A673 (cell line): ENCODE measurements at regions not wholly inside any gene's neighbourhood (a gene's known extent, or its start where the extent isn't known, plus 50 kb on each side); places are given as distances from the start of the nearest gene placed in this dataset.

Experiments used
- BruUV-seq: library from RNA; stranded (reverse); fragments of 400-500 nt; replicated peaks from 2 replicates; lab custom pipeline; 2021; lab: Mats Ljungman, UMichigan
- CTCF ChIA-PET: fragments of 300-600 bp; sonication (Branson Sonifier 250); formaldehyde crosslinking; loops from one replicate; lab custom pipeline; 2022; ENCODE audit warnings: antibody characterized with exemption; lab: Charles Lee
- POLR2A ChIA-PET: fragments of 300-600 bp; sonication (Branson Sonifier 250); formaldehyde crosslinking; loops from one replicate; lab custom pipeline; 2022; ENCODE audit warnings: antibody characterized with exemption; ENCODE audit not compliant: low non-redundant PET; lab: Charles Lee
- DNase-seq: peaks from one replicate; pipeline ENCODE4 v3.0.0-alpha.2; 2015; ENCODE audit warnings: low spot score
- H3K27ac ChIP-seq: fragments of 200-600 bp; sonication (generic); 2 replicates; pipeline ENCODE4 v1.5.1; 2016; ENCODE audit warnings: mixed run types, low read depth, mild to moderate bottlenecking, mixed read lengths, antibody characterized with exemption, low read length; ENCODE audit not compliant: poor library complexity, severe bottlenecking
- H3K27me3 ChIP-seq: fragments of 200-600 bp; sonication (generic); replicated peaks from 2 replicates; pipeline ENCODE4 v1.6.1; 2017; ENCODE audit warnings: mixed run types, low read depth, mild to moderate bottlenecking, mixed read lengths, antibody characterized with exemption, low read length; ENCODE audit not compliant: insufficient read depth, poor library complexity
- H3K36me3 ChIP-seq: fragments of 200-600 bp; sonication (generic); 2 replicates; pipeline ENCODE4 v1.6.1; 2016; ENCODE audit warnings: mixed run types, mild to moderate bottlenecking, mixed read lengths, antibody characterized with exemption, low read length; ENCODE audit not compliant: insufficient read depth, poor library complexity, severe bottlenecking
- H3K4me1 ChIP-seq: fragments of 200-600 bp; sonication (generic); 2 replicates; pipeline ENCODE4 v1.6.1; 2017; ENCODE audit warnings: mixed run types, mild to moderate bottlenecking, mixed read lengths, antibody characterized with exemption, low read length; ENCODE audit not compliant: insufficient read depth, poor library complexity, severe bottlenecking
- H3K4me3 ChIP-seq: fragments of 200-600 bp; sonication (generic); 2 replicates; pipeline ENCODE4 v1.5.1; 2016; ENCODE audit warnings: low read depth, mixed run types, mild to moderate bottlenecking, mixed read lengths, low read length; ENCODE audit not compliant: poor library complexity, severe bottlenecking
- H3K9me3 ChIP-seq: fragments of 200-600 bp; sonication (generic); 2 replicates; pipeline ENCODE4 v1.6.1; 2016; ENCODE audit warnings: mixed run types, low read depth, mild to moderate bottlenecking, mixed read lengths, antibody characterized with exemption, low read length; ENCODE audit not compliant: poor library complexity, severe bottlenecking
- EZH2 ChIP-seq: fragments of 200-600 bp; sonication (generic); IDR thresholded peaks from 2 replicates; pipeline ENCODE4 v1.6.1; 2017; ENCODE audit warnings: borderline replicate concordance, low read depth, mild to moderate bottlenecking, mixed read lengths, antibody characterized with exemption, low read length; ENCODE audit not compliant: poor library complexity, severe bottlenecking
- intact Hi-C: fragments of 100-400 bp; cut with micrococcal nuclease; formaldehyde crosslinking; loops from one replicate; pipeline ENCODE4 v1.10.0; 2022; ENCODE audit not compliant: unreplicated experiment
- TF ChIP-seq, protein P1 (sequence below): fragments of 300-800, 200-600 bp; sonication (generic); conservative IDR thresholded peaks from 2 replicates; pipeline ENCODE4 v1.5.1; 2017; ENCODE audit warnings: low read depth, mild to moderate bottlenecking, antibody characterized with exemption, low read length, moderate library complexity, mixed read lengths

- no TSS peak for BruUV-seq
- ChIA-PET CTCF (no interaction called here), POLR2A (no interaction called here)
Observed at GRCh38 chr1:5108740-5109139, 454.3 kb downstream of the AJAP1 start.

GRCh38 chr1:5105744-5106143 lies 451.3 kb downstream of the AJAP1 start:
- Histone ChIP-seq H3K27me3 (no peaks in the 10 kb centered on the region), H3K9me3 (peaks cover 2% of the 10 kb centered on the region), H3K4me1 (no peaks in the 10 kb centered on the region), H3K4me3 (no peak overlapping the region), H3K36me3 (no peaks in the 10 kb centered on the region), H3K27ac (no peak overlapping the region)
- CTCF ChIA-PET, result no interaction called here
- no TSS peak for BruUV-seq
- intact Hi-C loops, result no loop called here
- POLR2A ChIA-PET, result no interaction called here
- no peak for DNase-seq
- TF ChIP-seq EZH2, result no peak
- TF ChIP-seq, protein P1, sequence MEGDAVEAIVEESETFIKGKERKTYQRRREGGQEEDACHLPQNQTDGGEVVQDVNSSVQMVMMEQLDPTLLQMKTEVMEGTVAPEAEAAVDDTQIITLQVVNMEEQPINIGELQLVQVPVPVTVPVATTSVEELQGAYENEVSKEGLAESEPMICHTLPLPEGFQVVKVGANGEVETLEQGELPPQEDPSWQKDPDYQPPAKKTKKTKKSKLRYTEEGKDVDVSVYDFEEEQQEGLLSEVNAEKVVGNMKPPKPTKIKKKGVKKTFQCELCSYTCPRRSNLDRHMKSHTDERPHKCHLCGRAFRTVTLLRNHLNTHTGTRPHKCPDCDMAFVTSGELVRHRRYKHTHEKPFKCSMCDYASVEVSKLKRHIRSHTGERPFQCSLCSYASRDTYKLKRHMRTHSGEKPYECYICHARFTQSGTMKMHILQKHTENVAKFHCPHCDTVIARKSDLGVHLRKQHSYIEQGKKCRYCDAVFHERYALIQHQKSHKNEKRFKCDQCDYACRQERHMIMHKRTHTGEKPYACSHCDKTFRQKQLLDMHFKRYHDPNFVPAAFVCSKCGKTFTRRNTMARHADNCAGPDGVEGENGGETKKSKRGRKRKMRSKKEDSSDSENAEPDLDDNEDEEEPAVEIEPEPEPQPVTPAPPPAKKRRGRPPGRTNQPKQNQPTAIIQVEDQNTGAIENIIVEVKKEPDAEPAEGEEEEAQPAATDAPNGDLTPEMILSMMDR, result no peak

More at GRCh38 chr1:5108740-5109139, 454.3 kb downstream of the AJAP1 start:
- no peak for TF ChIP-seq EZH2
- TF ChIP-seq, protein P1, result no peak
- Histone ChIP-seq H3K4me1 (no peaks in the 10 kb centered on the region), H3K27me3 (no peaks in the 10 kb centered on the region), H3K4me3 (no peak overlapping the region), H3K27ac (no peak overlapping the region), H3K36me3 (no peaks in the 10 kb centered on the region), H3K9me3 (peaks cover 7% of the 10 kb centered on the region)
- DNase-seq, result no peak
- intact Hi-C loops, result no loop called here

GRCh38 chr1:5099558-5099957 lies 445.1 kb downstream of the AJAP1 start:
- no peaks in the 10 kb centered on the region for H3K27me3 ChIP-seq
- no peak overlapping the region for H3K27ac ChIP-seq
- TF ChIP-seq, protein P1, result no peak
- TF ChIP-seq EZH2, result no peak
- no peak for DNase-seq
- ChIA-PET POLR2A (no interaction called here), CTCF (no interaction called here)
- H3K36me3 ChIP-seq, result no peaks in the 10 kb centered on the region
- no peak overlapping the region for H3K4me3 ChIP-seq
- intact Hi-C loops, result no loop called here
- no peaks in the 10 kb centered on the region for H3K4me1 ChIP-seq
- no TSS peak for BruUV-seq
- peaks cover 9% of the 10 kb centered on the region for H3K9me3 ChIP-seq
